CD4-positive, alpha-beta memory T cell (primary cell): ENCODE measurements at regions not wholly inside any gene's neighbourhood (a gene's known extent, or its start where the extent isn't known, plus 50 kb on each side); places are given as distances from the start of the nearest gene placed in this dataset.

Experiments used
- CTCF ChIA-PET: fragments of 350-600 bp; sonication (Branson Sonifier 250); formaldehyde crosslinking; loops from one replicate; lab custom pipeline; 2021; ENCODE audit warnings: inconsistent platforms; ENCODE audit not compliant: partially characterized antibody; lab: Charles Lee
- POLR2A ChIA-PET: fragments of 350-600 bp; sonication (Branson Sonifier 250); formaldehyde crosslinking; loops from one replicate; lab custom pipeline; 2021; ENCODE audit not compliant: partially characterized antibody; lab: Charles Lee
- DNase-seq, 5 donors: peaks; one replicate each; pipeline versions ENCODE4 v3.0.0 to v3.0.0-alpha.2; 2020 to 2022; ENCODE audit warnings: mixed read lengths in 1 of 5
- H3K27ac ChIP-seq: one replicate; pipeline ENCODE4 v1.7.0; 2013; ENCODE audit warnings: low read depth, low read length
- H3K27me3 ChIP-seq: 2 replicates; pipeline ENCODE4 v1.7.0; 2013; ENCODE audit warnings: mild to moderate bottlenecking, low read length, moderate library complexity; ENCODE audit not compliant: insufficient read depth
- H3K36me3 ChIP-seq: 2 replicates; pipeline ENCODE4 v1.7.0; 2013; ENCODE audit warnings: mild to moderate bottlenecking, low read length, moderate library complexity; ENCODE audit not compliant: insufficient read depth
- H3K4me1 ChIP-seq: 2 replicates; pipeline ENCODE4 v1.7.0; 2013; ENCODE audit warnings: mild to moderate bottlenecking, low read length, moderate library complexity; ENCODE audit not compliant: insufficient read depth
- H3K4me3 ChIP-seq, 2 donors: one replicate each; pipeline ENCODE4 v1.7.0; 2013; ENCODE audit warnings: low read length in 2 of 2, mild to moderate bottlenecking in 1 of 2
- H3K9me3 ChIP-seq, 2 donors: one replicate each; pipeline ENCODE4 v1.7.0; 2013; ENCODE audit warnings: low read length in 2 of 2, control low read depth in 1 of 2; ENCODE audit not compliant: control insufficient read depth in 1 of 2
- H3K27ac Mint-ChIP-seq, 7 donors: one replicate each; pipeline ENCODE4 v1.8.0; 2020 to 2021; ENCODE audit warnings: mixed read lengths in 7 of 7, mild to moderate bottlenecking in 6 of 7, inconsistent platforms in 3 of 7, moderate library complexity in 3 of 7
- H3K27me3 Mint-ChIP-seq, 2 donors: one replicate each; pipeline ENCODE4 v1.8.0; 2020 to 2021; ENCODE audit warnings: mixed read lengths in 2 of 2
- H3K36me3 Mint-ChIP-seq, 2 donors: one replicate each; pipeline ENCODE4 v1.8.0; 2020 to 2021; ENCODE audit warnings: mixed read lengths in 2 of 2, inconsistent platforms in 1 of 2, mild to moderate bottlenecking in 1 of 2
- H3K4me1 Mint-ChIP-seq, 4 donors: one replicate each; pipeline ENCODE4 v1.8.0; 2020 to 2021; ENCODE audit warnings: mixed read lengths in 4 of 4, mild to moderate bottlenecking in 1 of 4
- H3K4me3 Mint-ChIP-seq, 8 donors: one replicate each; pipeline ENCODE4 v1.8.0; 2020 to 2021; ENCODE audit warnings: mixed read lengths in 8 of 8, mild to moderate bottlenecking in 7 of 8, moderate library complexity in 6 of 8, inconsistent platforms in 3 of 8
- H3K9me3 Mint-ChIP-seq, 8 donors: one replicate each; pipeline ENCODE4 v1.8.0; 2020 to 2021; ENCODE audit warnings: mixed read lengths in 8 of 8, mild to moderate bottlenecking in 5 of 8, inconsistent platforms in 3 of 8, moderate library complexity in 1 of 8
- intact Hi-C: fragments of 100-400 bp; cut with micrococcal nuclease; formaldehyde crosslinking; loops from one replicate; pipeline ENCODE4 v1.15.1; 2023

GRCh38 chr7:57327081-57327480 lies 122.9 kb upstream of the ZNF716 start:
- POLR2A ChIA-PET = no interaction called here
- H3K4me3 Mint-ChIP-seq = no peak overlapping the region
- no peaks in the 10 kb centered on the region for H3K27me3 ChIP-seq
- H3K4me1 ChIP-seq = no peaks in the 10 kb centered on the region
- H3K27ac ChIP-seq = no peak overlapping the region
- H3K27me3 Mint-ChIP-seq = no peaks in the 10 kb centered on the region
- peaks cover 0 to 4% of the 10 kb centered on the region in 2 donors for H3K36me3 Mint-ChIP-seq
- H3K9me3 ChIP-seq = no peaks in the 10 kb centered on the region
- peaks cover 4 to 79% (median 52%) of the 10 kb centered on the region in 8 donors for H3K9me3 Mint-ChIP-seq
- no peaks in the 10 kb centered on the region for H3K4me1 Mint-ChIP-seq
- DNase-seq = no peak
- H3K27ac Mint-ChIP-seq = no peak overlapping the region
- H3K36me3 ChIP-seq = no peaks in the 10 kb centered on the region
- no peak overlapping the region for H3K4me3 ChIP-seq
- CTCF ChIA-PET = no interaction called here
- intact Hi-C loops = no loop called here

- H3K36me3 Mint-ChIP-seq = peaks cover 0 to 4% of the 10 kb centered on the region in 2 donors
- Histone ChIP-seq H3K9me3 (no peaks in the 10 kb centered on the region), H3K36me3 (no peaks in the 10 kb centered on the region), H3K4me3 (no peak overlapping the region), H3K4me1 (no peaks in the 10 kb centered on the region), H3K27ac (no peak overlapping the region), H3K27me3 (no peaks in the 10 kb centered on the region)
- H3K27ac Mint-ChIP-seq = no peak overlapping the region
- no peak overlapping the region for H3K4me3 Mint-ChIP-seq
- no peaks in the 10 kb centered on the region for H3K4me1 Mint-ChIP-seq
- peaks cover 4 to 72% (median 51%) of the 10 kb centered on the region in 8 donors for H3K9me3 Mint-ChIP-seq
- H3K27me3 Mint-ChIP-seq = no peaks in the 10 kb centered on the region
- ChIA-PET CTCF (no interaction called here), POLR2A (no interaction called here)
- intact Hi-C loops = no loop called here
- no peak for DNase-seq
These were observed 121.5 kb upstream of the ZNF716 start for GRCh38 chr7:57328457-57328856.

GRCh38 chr7:57328963-57329362 lies 121.0 kb upstream of the ZNF716 start:
- intact Hi-C loops = no loop called here
- Mint-ChIP-seq H3K9me3 (peaks cover 4 to 71% (median 56%) of the 10 kb centered on the region in 8 donors), H3K27me3 (no peaks in the 10 kb centered on the region), H3K36me3 (peaks cover 0 to 4% of the 10 kb centered on the region in 2 donors), H3K4me1 (no peaks in the 10 kb centered on the region), H3K27ac (no peak overlapping the region), H3K4me3 (no peak overlapping the region)
- Histone ChIP-seq H3K4me1 (no peaks in the 10 kb centered on the region), H3K36me3 (no peaks in the 10 kb centered on the region), H3K4me3 (no peak overlapping the region), H3K9me3 (no peaks in the 10 kb centered on the region), H3K27ac (no peak overlapping the region), H3K27me3 (no peaks in the 10 kb centered on the region)
- CTCF ChIA-PET = no interaction called here
- DNase-seq = no peak
- POLR2A ChIA-PET = no interaction called here

- Histone ChIP-seq H3K4me1 (no peaks in the 10 kb centered on the region), H3K27me3 (no peaks in the 10 kb centered on the region), H3K27ac (no peak overlapping the region), H3K9me3 (peaks cover 0 to 4% of the 10 kb centered on the region in 2 donors), H3K36me3 (no peaks in the 10 kb centered on the region), H3K4me3 (no peak overlapping the region)
- H3K4me3 Mint-ChIP-seq = no peak overlapping the region
- CTCF ChIA-PET = no interaction called here
- POLR2A ChIA-PET = no interaction called here
- H3K4me1 Mint-ChIP-seq = peaks cover 0 to 1% (median 0%) of the 10 kb centered on the region in 4 donors
- intact Hi-C loops = no loop called here
- DNase-seq = no peak
- no peak overlapping the region for H3K27ac Mint-ChIP-seq
- H3K36me3 Mint-ChIP-seq = no peaks in the 10 kb centered on the region
- no peaks in the 10 kb centered on the region for H3K27me3 Mint-ChIP-seq
- peaks cover 9 to 74% (median 36%) of the 10 kb centered on the region in 8 donors for H3K9me3 Mint-ChIP-seq
These were observed 110.6 kb upstream of the ZNF716 start for GRCh38 chr7:57339198-57339944.

- CTCF ChIA-PET = no interaction called here
- Mint-ChIP-seq H3K4me3 (no peak overlapping the region), H3K4me1 (peaks cover 0 to 1% (median 0%) of the 10 kb centered on the region in 4 donors), H3K9me3 (peaks cover 7 to 74% (median 35%) of the 10 kb centered on the region in 8 donors), H3K27ac (no peak overlapping the region), H3K36me3 (peaks cover 0 to 5% of the 10 kb centered on the region in 2 donors), H3K27me3 (no peaks in the 10 kb centered on the region)
- intact Hi-C loops = no loop called here
- H3K27ac ChIP-seq = no peak overlapping the region
- peaks cover 0 to 4% of the 10 kb centered on the region in 2 donors for H3K9me3 ChIP-seq
- no peaks in the 10 kb centered on the region for H3K27me3 ChIP-seq
- no peak for DNase-seq
- H3K4me1 ChIP-seq = no peaks in the 10 kb centered on the region
- H3K36me3 ChIP-seq = no peaks in the 10 kb centered on the region
- no peak overlapping the region for H3K4me3 ChIP-seq
- POLR2A ChIA-PET = no interaction called here
These were observed 107.0 kb upstream of the ZNF716 start for GRCh38 chr7:57342954-57343353.

GRCh38 chr7:57343901-57344622 lies 105.9 kb upstream of the ZNF716 start:
- Histone ChIP-seq H3K36me3 (no peaks in the 10 kb centered on the region), H3K27me3 (no peaks in the 10 kb centered on the region), H3K9me3 (peaks cover 0 to under 1% of the 10 kb centered on the region in 2 donors), H3K4me3 (no peak overlapping the region), H3K27ac (no peak overlapping the region), H3K4me1 (no peaks in the 10 kb centered on the region)
- ChIA-PET CTCF (no interaction called here), POLR2A (no interaction called here)
- Mint-ChIP-seq H3K36me3 (peaks cover 0 to 5% of the 10 kb centered on the region in 2 donors), H3K27ac (no peak overlapping the region), H3K9me3 (peaks cover 7 to 72% (median 27%) of the 10 kb centered on the region in 8 donors), H3K4me3 (no peak overlapping the region), H3K27me3 (no peaks in the 10 kb centered on the region), H3K4me1 (peaks cover 0 to 1% (median 0%) of the 10 kb centered on the region in 4 donors)
- intact Hi-C loops = no loop called here
- DNase-seq = no peak

GRCh38 chr7:57344957-57345356 lies 105.0 kb upstream of the ZNF716 start:
- Mint-ChIP-seq H3K27ac (no peak overlapping the region), H3K36me3 (peaks cover 0 to 5% of the 10 kb centered on the region in 2 donors), H3K9me3 (peaks cover 7 to 73% (median 31%) of the 10 kb centered on the region in 8 donors), H3K4me1 (peaks cover 0 to 1% (median 0%) of the 10 kb centered on the region in 4 donors), H3K27me3 (no peaks in the 10 kb centered on the region), H3K4me3 (no peak overlapping the region)
- Histone ChIP-seq H3K4me1 (no peaks in the 10 kb centered on the region), H3K27ac (no peak overlapping the region), H3K36me3 (no peaks in the 10 kb centered on the region), H3K9me3 (no peaks in the 10 kb centered on the region), H3K4me3 (no peak overlapping the region), H3K27me3 (no peaks in the 10 kb centered on the region)
- POLR2A ChIA-PET = no interaction called here
- no peak for DNase-seq
- CTCF ChIA-PET = no interaction called here
- intact Hi-C loops = no loop called here
